AG09309 (cell line): ENCODE measurements at regions not wholly inside any gene's neighbourhood (a gene's known extent, or its start where the extent isn't known, plus 50 kb on each side); places are given as distances from the start of the nearest gene placed in this dataset.
"Not testable (repeated sequence)": the region's sequence is repeated elsewhere in the genome, so short reads cannot be mapped to it uniquely, and the experiment has no call there.

Source experiments
- DNase-seq: peaks from one replicate; pipeline ENCODE4 v3.0.0-alpha.2; 2010; ENCODE audit warnings: low read depth
- H3K4me3 ChIP-seq: 2 replicates; pipeline ENCODE4 v1.5.1; 2011; ENCODE audit warnings: mild to moderate bottlenecking, low read depth, low read length, moderate library complexity; ENCODE audit not compliant: control insufficient read depth
- CTCF ChIP-seq: IDR thresholded peaks from 2 replicates; pipeline ENCODE4 v1.5.1; 2011; ENCODE audit warnings: mild to moderate bottlenecking, low read depth, low read length, inconsistent platforms; ENCODE audit not compliant: insufficient read depth, control insufficient read depth; ENCODE audit errors: missing control alignments

DNA sequence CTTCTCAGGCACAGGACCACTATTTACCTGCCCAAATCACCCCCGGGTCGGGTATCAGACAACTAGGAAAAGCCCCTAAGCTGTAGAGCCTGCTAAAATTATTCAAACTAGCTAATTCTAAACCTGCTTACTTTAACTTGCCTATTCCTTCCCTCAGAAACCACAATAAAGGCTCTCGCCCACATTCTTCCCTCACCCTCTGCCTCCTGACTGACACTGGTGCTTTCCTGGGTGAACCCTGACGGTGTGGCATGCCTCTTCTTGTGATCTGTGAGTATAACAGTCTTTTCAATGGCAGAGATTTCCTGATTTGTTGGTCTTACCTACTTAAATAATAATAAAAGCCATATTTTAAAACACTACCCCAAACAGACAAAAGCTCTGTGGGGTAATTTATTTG, 209.4 kb upstream of the XIST start:
- DNase-seq = no peak
- no peak for TF ChIP-seq CTCF
- H3K4me3 ChIP-seq = no peak overlapping the region

GRCh38 chrX:74049126-74049525, 196.6 kb upstream of the XIST start:
- H3K4me3 ChIP-seq = no peak overlapping the region
- TF ChIP-seq CTCF = no peak
- no peak for DNase-seq

GRCh38 chrX:74034066-74034465, 181.6 kb upstream of the XIST start:
- not testable (repeated sequence) for DNase-seq, H3K4me3 ChIP-seq

- not testable (repeated sequence) for DNase-seq, H3K4me3 ChIP-seq
Observed at GRCh38 chrX:74031527-74031926, 179.0 kb upstream of the XIST start.

DNA sequence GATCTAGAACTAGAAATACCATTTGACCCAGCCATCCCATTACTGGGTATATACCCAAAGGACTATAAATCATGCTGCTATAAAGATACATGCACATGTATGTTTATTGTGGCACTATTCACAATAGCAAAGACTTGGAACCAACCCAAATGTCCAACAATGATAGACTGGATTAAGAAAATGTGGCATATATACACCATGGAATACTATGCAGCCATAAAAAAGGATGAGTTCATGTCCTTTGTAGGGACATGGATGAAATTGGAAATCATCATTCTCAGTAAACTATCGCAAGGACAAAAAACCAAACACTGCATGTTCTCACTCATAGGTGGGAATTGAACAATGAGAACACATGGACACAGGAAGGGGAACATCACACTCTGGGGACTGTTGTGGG, 178.3 kb upstream of the XIST start:
- not testable (repeated sequence) for H3K4me3 ChIP-seq, DNase-seq

DNA sequence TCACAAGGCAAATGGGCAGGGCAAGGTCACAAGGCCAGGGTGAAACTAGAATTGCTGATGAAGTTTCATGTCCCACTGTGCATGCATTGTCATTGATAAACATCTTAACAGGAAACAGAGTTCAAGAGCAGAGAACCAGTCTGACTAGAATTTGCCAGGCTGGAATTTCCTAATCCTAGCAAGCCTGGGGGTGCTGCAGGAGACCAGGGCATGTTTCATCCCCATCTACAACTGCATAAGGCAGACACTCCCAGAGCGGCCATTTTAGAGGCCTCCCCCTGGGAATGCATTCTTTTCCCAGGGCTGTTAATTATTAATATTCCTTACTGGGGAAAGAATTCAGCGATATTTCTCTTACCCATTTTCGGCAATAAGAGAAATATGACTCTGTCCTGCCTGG, 172.6 kb upstream of the XIST start:
- not testable (repeated sequence) for H3K4me3 ChIP-seq, DNase-seq

- no peak for TF ChIP-seq CTCF
- DNase-seq = no peak
- no peak overlapping the region for H3K4me3 ChIP-seq
Observed at GRCh38 chrX:74023203-74023602, 170.7 kb upstream of the XIST start.

GRCh38 chrX:74018253-74018652, 165.7 kb upstream of the XIST start:
- no peak for DNase-seq
- TF ChIP-seq CTCF = no peak
- no peak overlapping the region for H3K4me3 ChIP-seq

- DNase-seq = peak; percentile 25
- no peak overlapping the region for H3K4me3 ChIP-seq
- peak; percentile 85 for TF ChIP-seq CTCF
Observed at GRCh38 chrX:74015379-74016019, 163.0 kb upstream of the XIST start.
